ENCODE measurements at regions not wholly inside any gene's neighbourhood (a gene's known extent, or its start where the extent isn't known, plus 50 kb on each side); places are given as distances from the start of the nearest gene placed in this dataset.

DNA sequence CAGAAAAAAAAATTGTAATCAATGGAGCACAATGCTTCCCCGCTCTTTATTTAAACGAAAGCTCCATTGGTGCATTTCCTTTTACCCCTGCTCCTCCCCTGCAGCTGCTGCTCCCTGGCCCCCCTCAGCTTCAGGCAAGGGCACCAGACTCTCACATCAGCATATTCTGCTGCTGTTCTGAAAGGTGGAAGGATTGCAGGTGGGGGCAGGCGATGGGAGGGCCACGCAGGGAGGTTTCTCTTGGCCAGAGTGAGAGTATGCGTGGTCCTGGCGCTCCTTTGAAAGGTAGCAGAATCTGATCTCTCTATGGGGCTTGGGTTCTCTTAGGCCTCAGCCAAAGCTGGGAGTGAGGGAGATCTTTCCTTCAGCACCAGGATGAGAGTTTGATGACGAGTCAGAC, 240.9 kb upstream of the CADM1 start:
- peaks cover 46% of the 10 kb centered on the region for H3K27me3 Mint-ChIP-seq (ENCODE audit: low read depth)
- no peak overlapping the region for H3K4me3 Mint-ChIP-seq
- H3K4me1 Mint-ChIP-seq, result peaks cover 41% of the 10 kb centered on the region
- no peak overlapping the region for H3K27ac Mint-ChIP-seq
- no peaks in the 10 kb centered on the region for H3K9me3 Mint-ChIP-seq
- TF ChIP-seq, protein P1, sequence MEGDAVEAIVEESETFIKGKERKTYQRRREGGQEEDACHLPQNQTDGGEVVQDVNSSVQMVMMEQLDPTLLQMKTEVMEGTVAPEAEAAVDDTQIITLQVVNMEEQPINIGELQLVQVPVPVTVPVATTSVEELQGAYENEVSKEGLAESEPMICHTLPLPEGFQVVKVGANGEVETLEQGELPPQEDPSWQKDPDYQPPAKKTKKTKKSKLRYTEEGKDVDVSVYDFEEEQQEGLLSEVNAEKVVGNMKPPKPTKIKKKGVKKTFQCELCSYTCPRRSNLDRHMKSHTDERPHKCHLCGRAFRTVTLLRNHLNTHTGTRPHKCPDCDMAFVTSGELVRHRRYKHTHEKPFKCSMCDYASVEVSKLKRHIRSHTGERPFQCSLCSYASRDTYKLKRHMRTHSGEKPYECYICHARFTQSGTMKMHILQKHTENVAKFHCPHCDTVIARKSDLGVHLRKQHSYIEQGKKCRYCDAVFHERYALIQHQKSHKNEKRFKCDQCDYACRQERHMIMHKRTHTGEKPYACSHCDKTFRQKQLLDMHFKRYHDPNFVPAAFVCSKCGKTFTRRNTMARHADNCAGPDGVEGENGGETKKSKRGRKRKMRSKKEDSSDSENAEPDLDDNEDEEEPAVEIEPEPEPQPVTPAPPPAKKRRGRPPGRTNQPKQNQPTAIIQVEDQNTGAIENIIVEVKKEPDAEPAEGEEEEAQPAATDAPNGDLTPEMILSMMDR (IDR thresholded peaks at IDR 0.05; ENCODE audit: unreplicated experiment in 3 of 3), result no peak
- no peaks in the 10 kb centered on the region for H3K36me3 Mint-ChIP-seq (ENCODE audit: low read depth)

DNA sequence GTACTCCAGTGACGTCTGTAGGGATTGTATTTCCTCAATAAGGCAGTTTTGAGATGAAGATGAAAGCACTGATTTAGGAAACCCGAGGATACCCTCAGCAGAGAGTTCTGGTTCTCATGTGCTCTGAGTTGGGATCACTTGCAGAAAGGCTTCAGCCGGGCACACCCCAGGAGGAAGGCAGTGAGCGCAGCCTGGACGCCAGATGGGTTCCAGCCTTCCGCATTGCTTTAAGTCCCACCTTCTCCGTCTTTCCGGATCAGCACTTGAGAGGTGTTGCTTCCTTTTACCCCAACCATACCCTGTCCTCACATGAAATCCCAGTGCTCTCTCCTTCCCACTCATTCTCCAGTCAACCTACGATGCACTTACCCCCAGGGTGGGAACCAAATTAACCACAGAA, 239.5 kb upstream of the CADM1 start:
- TF ChIP-seq, protein P1 (IDR thresholded peaks at IDR 0.05; ENCODE audit: unreplicated experiment in 3 of 3), result no peak

DNA sequence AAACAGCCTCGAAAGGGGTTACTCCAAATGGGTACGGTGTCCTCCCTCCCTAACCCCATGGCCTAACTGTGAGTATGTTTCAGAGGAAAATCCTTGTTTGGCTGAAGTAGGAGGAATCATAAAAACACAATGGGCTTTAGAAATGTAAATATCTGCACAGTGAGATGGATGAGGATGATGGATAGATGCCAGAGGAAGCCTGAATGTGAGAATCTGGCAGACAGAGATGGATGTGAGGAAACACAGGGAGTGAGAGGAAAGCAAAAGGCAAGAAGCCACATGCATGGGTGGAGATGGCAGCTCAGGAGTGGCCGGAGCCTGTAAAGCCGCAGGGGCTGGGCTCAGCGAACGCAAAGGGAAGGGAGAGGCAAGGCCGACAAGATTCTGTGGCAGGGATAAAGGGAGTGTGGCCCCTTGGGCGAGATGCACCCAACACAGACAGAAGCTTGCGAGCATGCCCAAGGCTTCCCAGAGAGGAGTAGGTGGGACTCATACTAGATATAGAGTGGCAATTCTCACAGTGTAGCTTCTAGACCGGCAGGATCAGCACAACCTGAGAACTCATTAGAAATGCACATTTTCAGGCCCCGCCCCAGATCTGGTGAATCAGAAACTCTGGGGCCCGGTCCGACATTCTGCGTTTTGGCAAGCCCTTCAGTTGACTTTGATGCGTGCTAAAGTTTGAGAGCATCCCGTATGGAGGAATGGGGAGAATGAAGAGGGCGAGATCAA, 237.3 kb upstream of the CADM1 start:
- Mint-ChIP-seq H3K36me3 (ENCODE audit: low read depth) (no peaks in the 10 kb centered on the region), H3K4me1 (peaks cover 23% of the 10 kb centered on the region), H3K9me3 (no peaks in the 10 kb centered on the region), H3K27me3 (ENCODE audit: low read depth) (peaks cover 26% of the 10 kb centered on the region), H3K4me3 (no peak overlapping the region), H3K27ac (no peak overlapping the region)
- TF ChIP-seq, protein P1 (IDR thresholded peaks at IDR 0.05; ENCODE audit: unreplicated experiment in 3 of 3), result no peak

More for the DNA sequence above, 239.5 kb upstream of the CADM1 start:
- H3K27ac Mint-ChIP-seq, result no peak overlapping the region
- H3K9me3 Mint-ChIP-seq, result no peaks in the 10 kb centered on the region
- no peaks in the 10 kb centered on the region for H3K36me3 Mint-ChIP-seq (ENCODE audit: low read depth)
- peaks cover 37% of the 10 kb centered on the region for H3K27me3 Mint-ChIP-seq (ENCODE audit: low read depth)
- H3K4me1 Mint-ChIP-seq, result peaks cover 34% of the 10 kb centered on the region
- H3K4me3 Mint-ChIP-seq, result no peak overlapping the region

DNA sequence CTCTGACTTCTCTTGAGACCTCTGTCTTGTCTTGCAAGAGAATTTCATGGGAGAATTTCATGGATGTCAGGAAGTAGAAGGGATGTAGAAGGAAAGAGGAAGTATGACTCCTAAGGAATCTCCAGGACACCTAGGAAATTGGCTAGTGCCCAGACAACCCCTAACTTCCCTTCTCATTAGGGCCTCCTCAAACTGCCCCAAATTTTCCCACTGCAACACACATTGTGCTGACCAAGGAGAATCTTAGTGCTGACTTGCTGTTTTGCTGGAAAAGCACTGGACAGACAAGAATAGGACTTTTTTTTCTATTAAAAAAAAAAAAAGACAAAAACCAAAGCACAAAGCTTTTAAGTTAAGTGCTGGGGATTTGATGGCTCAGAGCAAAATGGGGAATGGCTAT, 236.1 kb upstream of the CADM1 start:
- TF ChIP-seq, protein P1 (IDR thresholded peaks at IDR 0.05; ENCODE audit: unreplicated experiment in 3 of 3), result no peak
- Mint-ChIP-seq H3K27me3 (ENCODE audit: low read depth) (peaks cover 27% of the 10 kb centered on the region), H3K4me3 (no peak overlapping the region), H3K9me3 (no peaks in the 10 kb centered on the region), H3K4me1 (peaks cover 14% of the 10 kb centered on the region), H3K36me3 (ENCODE audit: low read depth) (no peaks in the 10 kb centered on the region), H3K27ac (no peak overlapping the region)

DNA sequence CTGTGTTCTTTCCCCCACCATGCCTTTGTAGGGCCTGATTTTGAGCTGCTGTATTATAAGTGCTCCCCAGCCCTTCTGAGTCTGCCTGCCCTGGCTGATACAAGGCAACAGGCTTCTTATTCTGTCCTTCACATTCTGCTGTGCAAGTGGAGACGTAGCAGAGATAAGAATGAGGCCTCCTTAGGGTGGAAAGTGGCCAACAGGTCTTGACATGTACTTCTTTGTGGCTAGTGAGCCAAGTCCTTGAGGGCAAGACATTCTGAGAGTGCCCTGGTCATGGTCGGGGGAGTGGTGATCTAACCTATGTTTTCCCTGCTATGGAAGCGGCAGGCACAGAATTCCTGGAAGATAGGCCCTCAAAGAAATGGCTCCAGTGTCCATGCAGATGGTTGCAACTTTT, 235.7 kb upstream of the CADM1 start:
- Mint-ChIP-seq H3K4me1 (peaks cover 9% of the 10 kb centered on the region), H3K36me3 (ENCODE audit: low read depth) (no peaks in the 10 kb centered on the region), H3K9me3 (no peaks in the 10 kb centered on the region), H3K27me3 (ENCODE audit: low read depth) (peaks cover 22% of the 10 kb centered on the region), H3K27ac (no peak overlapping the region), H3K4me3 (no peak overlapping the region)
- TF ChIP-seq, protein P1 (IDR thresholded peaks at IDR 0.05; ENCODE audit: unreplicated experiment in 3 of 3), result no peak

DNA sequence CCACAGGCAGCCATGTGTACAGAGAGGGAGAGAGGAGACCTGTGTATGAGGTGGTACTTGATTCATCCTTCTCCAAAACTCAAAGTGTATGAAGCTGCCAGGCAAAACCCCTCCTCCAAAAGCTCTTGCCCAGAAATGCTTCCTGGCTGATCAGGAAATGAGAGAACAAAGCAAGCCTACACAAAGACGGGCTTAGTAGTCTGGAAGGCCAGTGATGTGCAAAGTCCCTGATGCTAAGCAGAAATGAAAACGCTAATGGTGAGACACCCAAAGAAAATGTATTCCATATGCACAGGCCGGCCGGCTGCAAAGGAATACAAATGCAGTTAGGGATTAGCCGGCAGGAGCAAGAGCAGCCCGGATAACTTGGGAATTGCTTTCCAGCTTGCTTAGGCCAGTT, 234.9 kb upstream of the CADM1 start:
- TF ChIP-seq, protein P1 (IDR thresholded peaks at IDR 0.05; ENCODE audit: unreplicated experiment in 3 of 3), result no peak
- Mint-ChIP-seq H3K4me3 (no peak overlapping the region), H3K27ac (peak overlapping the region in 1 of 3 experiments; percentile 47), H3K9me3 (no peaks in the 10 kb centered on the region), H3K27me3 (ENCODE audit: low read depth) (peaks cover 16% of the 10 kb centered on the region), H3K4me1 (peaks cover 2% of the 10 kb centered on the region), H3K36me3 (ENCODE audit: low read depth) (no peaks in the 10 kb centered on the region)
